Colonic mucosa (tissue), 4 donors: ENCODE measurements at regions not wholly inside any gene's neighbourhood (a gene's known extent, or its start where the extent isn't known, plus 50 kb on each side); places are given as distances from the start of the nearest gene placed in this dataset.

Experiments used
- DNase-seq: peaks from one replicate; pipeline ENCODE4 v3.0.0-alpha.2; 2020
- H3K27ac ChIP-seq: fragments of 200-600 bp; one replicate; pipeline ENCODE4 v1.8.0; 2021
- H3K27me3 ChIP-seq: fragments of 200-600 bp; one replicate; pipeline ENCODE4 v1.8.0; 2021
- H3K36me3 ChIP-seq: fragments of 200-600 bp; one replicate; pipeline ENCODE4 v1.8.0; 2021
- H3K4me1 ChIP-seq: fragments of 200-600 bp; one replicate; pipeline ENCODE4 v1.8.0; 2021; ENCODE audit warnings: mild to moderate bottlenecking
- H3K4me3 ChIP-seq: fragments of 200-600 bp; one replicate; pipeline ENCODE4 v1.8.0; 2021
- H3K9ac ChIP-seq, 2 donors: one replicate each; pipeline ENCODE4 v1.7.0; 2013; ENCODE audit warnings: control low read depth in 2 of 2, low read depth in 2 of 2, low read length in 2 of 2
- H3K9me3 ChIP-seq: fragments of 200-600 bp; one replicate; pipeline ENCODE4 v1.8.0; 2021
- CTCF ChIP-seq: fragments of 200-600 bp; IDR thresholded peaks from one replicate; pipeline ENCODE4 v1.8.0; 2022; ENCODE audit warnings: antibody characterized with exemption, mild to moderate bottlenecking
- intact Hi-C: fragments of 100-400 bp; cut with DNase I; formaldehyde crosslinking; loops from one replicate; pipeline ENCODE4 v1.14.1; 2022
- donor health status: healthy.
- donor health status: DM: no; HTN: no; CAD: no.
- donor health status: DM: no; HTN: no; CAD: no.

- DNase-seq: no peak
- TF ChIP-seq CTCF: no peak
- Histone ChIP-seq H3K27ac (no peak overlapping the region), H3K4me1 (no peaks in the 10 kb centered on the region), H3K9me3 (no peaks in the 10 kb centered on the region), H3K36me3 (no peaks in the 10 kb centered on the region), H3K9ac (no peak overlapping the region), H3K27me3 (no peaks in the 10 kb centered on the region), H3K4me3 (no peak overlapping the region)
- intact Hi-C loops: no loop called here
These were observed 189.7 kb upstream of the SGCD start for GRCh38 chr5:156137071-156137869.

- Histone ChIP-seq H3K36me3 (no peaks in the 10 kb centered on the region), H3K27me3 (no peaks in the 10 kb centered on the region), H3K27ac (no peak overlapping the region), H3K4me3 (no peak overlapping the region), H3K4me1 (no peaks in the 10 kb centered on the region), H3K9ac (no peak overlapping the region), H3K9me3 (no peaks in the 10 kb centered on the region)
- no peak for TF ChIP-seq CTCF
- intact Hi-C loops: no loop called here
- no peak for DNase-seq
These were observed 184.1 kb upstream of the SGCD start for GRCh38 chr5:156142867-156143266.

- no peak overlapping the region for H3K9ac ChIP-seq
- TF ChIP-seq CTCF: no peak
- no peaks in the 10 kb centered on the region for H3K4me1 ChIP-seq
- H3K27ac ChIP-seq: no peak overlapping the region
- H3K36me3 ChIP-seq: no peaks in the 10 kb centered on the region
- no peak for DNase-seq
- H3K4me3 ChIP-seq: no peak overlapping the region
- intact Hi-C loops: no loop called here
- no peaks in the 10 kb centered on the region for H3K27me3 ChIP-seq
- H3K9me3 ChIP-seq: no peaks in the 10 kb centered on the region
These were observed 179.6 kb upstream of the SGCD start for GRCh38 chr5:156147261-156147943.

GRCh38 chr5:156147944-156148285, 179.0 kb upstream of the SGCD start:
- no peak for DNase-seq
- no peaks in the 10 kb centered on the region for H3K9me3 ChIP-seq
- no peak for TF ChIP-seq CTCF
- H3K36me3 ChIP-seq: no peaks in the 10 kb centered on the region
- H3K4me3 ChIP-seq: no peak overlapping the region
- no peak overlapping the region for H3K9ac ChIP-seq
- no peaks in the 10 kb centered on the region for H3K27me3 ChIP-seq
- no peak overlapping the region for H3K27ac ChIP-seq
- intact Hi-C loops: no loop called here
- H3K4me1 ChIP-seq: no peaks in the 10 kb centered on the region

- Histone ChIP-seq H3K27me3 (no peaks in the 10 kb centered on the region), H3K27ac (no peak overlapping the region), H3K4me3 (no peak overlapping the region), H3K4me1 (no peaks in the 10 kb centered on the region), H3K9ac (no peak overlapping the region), H3K9me3 (no peaks in the 10 kb centered on the region), H3K36me3 (no peaks in the 10 kb centered on the region)
- DNase-seq: no peak
- intact Hi-C loops: no loop called here
- no peak for TF ChIP-seq CTCF
These were observed 178.7 kb upstream of the SGCD start for GRCh38 chr5:156148301-156148700.
